ENCODE measurements at regions not wholly inside any gene's neighbourhood (a gene's known extent, or its start where the extent isn't known, plus 50 kb on each side); places are given as distances from the start of the nearest gene placed in this dataset.

DNA sequence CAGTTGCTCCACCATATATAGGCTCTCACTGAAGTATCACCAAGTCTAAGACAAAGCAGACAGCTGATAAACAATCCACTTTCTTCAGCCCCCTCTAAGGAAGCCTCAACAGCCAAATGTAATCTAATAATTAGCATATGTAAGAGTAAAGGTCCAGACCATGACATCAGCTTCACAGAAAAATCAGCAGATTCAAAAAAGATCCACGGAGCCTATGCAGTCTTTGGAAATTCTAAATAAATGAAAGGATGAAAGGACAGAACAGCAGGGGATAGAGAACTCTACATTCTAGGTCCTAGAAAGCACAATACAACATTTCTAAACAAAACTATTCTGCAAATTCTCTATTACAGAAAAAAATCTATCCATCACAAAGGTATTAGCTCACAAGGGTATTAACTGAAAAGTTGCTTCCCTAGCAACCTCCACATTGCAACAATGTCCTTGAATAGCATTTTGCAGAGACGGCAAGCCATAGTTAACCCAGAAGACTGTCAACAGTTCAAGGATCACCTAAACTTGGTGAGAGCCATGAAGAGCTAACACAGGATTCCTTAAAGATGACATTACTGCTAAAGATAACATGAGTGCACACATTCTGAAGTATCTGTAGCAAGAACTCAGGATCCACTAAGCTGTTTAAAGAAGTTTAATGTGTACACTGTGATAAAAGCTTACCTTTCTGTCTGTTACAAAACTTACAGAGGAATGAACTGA is 74.3 kb downstream of the SIPA1L2 start:
- DNase-seq (ENCODE audit: low read depth) (no peak), FAIRE-seq (no peak)
- Histone ChIP-seq H3K36me3 (ENCODE audit: control insufficient read depth, insufficient read depth, low read length) (no peaks in the 10 kb centered on the region), H3K4me3 (ENCODE audit: low read depth, low read length) (no peak overlapping the region), H3K27me3 (ENCODE audit: control insufficient read depth, insufficient read depth, low read length) (no peaks in the 10 kb centered on the region)
- TF ChIP-seq, protein P1, sequence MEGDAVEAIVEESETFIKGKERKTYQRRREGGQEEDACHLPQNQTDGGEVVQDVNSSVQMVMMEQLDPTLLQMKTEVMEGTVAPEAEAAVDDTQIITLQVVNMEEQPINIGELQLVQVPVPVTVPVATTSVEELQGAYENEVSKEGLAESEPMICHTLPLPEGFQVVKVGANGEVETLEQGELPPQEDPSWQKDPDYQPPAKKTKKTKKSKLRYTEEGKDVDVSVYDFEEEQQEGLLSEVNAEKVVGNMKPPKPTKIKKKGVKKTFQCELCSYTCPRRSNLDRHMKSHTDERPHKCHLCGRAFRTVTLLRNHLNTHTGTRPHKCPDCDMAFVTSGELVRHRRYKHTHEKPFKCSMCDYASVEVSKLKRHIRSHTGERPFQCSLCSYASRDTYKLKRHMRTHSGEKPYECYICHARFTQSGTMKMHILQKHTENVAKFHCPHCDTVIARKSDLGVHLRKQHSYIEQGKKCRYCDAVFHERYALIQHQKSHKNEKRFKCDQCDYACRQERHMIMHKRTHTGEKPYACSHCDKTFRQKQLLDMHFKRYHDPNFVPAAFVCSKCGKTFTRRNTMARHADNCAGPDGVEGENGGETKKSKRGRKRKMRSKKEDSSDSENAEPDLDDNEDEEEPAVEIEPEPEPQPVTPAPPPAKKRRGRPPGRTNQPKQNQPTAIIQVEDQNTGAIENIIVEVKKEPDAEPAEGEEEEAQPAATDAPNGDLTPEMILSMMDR (IDR thresholded peaks at IDR 0.05; ENCODE audit: insufficient read depth, low read length, severe bottlenecking): no peak

GRCh38 chr1:232554409-232554808 is 75.5 kb downstream of the SIPA1L2 start:
- DNase-seq (ENCODE audit: low read depth) (no peak), FAIRE-seq (no peak)
- no peak overlapping the region for H3K4me3 ChIP-seq (ENCODE audit: low read depth, low read length)
- H3K36me3 ChIP-seq (ENCODE audit: control insufficient read depth, insufficient read depth, low read length): no peaks in the 10 kb centered on the region
- TF ChIP-seq, protein P1 (IDR thresholded peaks at IDR 0.05; ENCODE audit: insufficient read depth, low read length, severe bottlenecking): no peak
- H3K27me3 ChIP-seq (ENCODE audit: control insufficient read depth, insufficient read depth, low read length): no peaks in the 10 kb centered on the region

DNA sequence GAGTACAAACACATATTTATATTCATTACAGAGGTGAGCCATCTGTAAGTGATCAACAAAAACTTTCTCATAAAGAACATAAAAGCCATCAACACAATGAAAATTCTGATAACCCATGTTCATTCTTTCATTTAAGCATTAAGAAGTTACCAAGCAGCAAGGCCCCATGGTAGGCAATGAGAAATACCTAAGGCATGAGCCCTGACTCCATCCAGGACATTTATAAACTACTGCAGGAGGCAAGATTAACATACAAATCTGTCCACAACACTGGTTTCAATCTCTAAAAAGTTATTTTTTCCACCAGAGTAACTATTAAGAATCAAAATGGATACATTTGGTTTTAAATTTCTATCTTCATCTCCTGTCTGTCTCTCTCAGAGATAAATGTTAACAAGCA is 76.1 kb downstream of the SIPA1L2 start:
- Histone ChIP-seq H3K4me3 (ENCODE audit: low read depth, low read length) (no peak overlapping the region), H3K27me3 (ENCODE audit: control insufficient read depth, insufficient read depth, low read length) (no peaks in the 10 kb centered on the region), H3K36me3 (ENCODE audit: control insufficient read depth, insufficient read depth, low read length) (no peaks in the 10 kb centered on the region)
- TF ChIP-seq, protein P1 (IDR thresholded peaks at IDR 0.05; ENCODE audit: insufficient read depth, low read length, severe bottlenecking): no peak
- DNase-seq (ENCODE audit: low read depth) (no peak), FAIRE-seq (no peak)

DNA sequence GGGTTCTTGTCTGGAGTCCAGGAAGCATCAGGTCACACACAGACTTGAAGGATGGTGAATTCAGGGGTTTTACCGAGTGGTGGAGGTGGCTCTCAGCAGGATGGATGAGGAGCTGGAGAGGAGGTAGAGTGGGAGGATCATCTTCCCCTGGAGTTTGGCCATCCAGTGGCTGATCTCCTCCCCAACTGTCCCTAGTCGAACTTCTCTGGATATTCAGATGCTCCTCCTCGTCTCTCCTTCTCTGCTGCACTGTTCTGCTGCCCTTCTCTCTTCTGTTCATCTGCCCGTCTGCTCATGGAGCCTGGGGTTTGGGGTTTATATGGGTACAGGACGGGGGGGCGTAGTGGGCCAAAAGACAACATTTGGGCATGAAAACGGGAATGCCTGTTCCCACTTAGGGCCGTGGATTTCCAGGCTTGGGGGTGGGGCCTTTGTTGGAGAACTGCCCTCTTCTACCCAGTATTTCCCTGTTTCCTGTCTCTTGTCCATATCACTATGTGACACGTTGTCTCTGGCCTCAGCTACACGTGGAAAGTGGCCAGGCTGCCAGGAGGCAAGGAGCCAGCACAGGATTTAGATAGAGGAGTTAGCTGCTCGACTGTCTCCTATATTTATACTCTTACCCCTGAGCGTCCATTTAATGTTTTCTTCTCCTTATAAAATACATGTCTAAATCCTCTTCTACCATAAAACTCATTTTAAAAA is 76.7 kb downstream of the SIPA1L2 start:
- TF ChIP-seq, protein P1 (IDR thresholded peaks at IDR 0.05; ENCODE audit: insufficient read depth, low read length, severe bottlenecking): no peak
- DNase-seq (ENCODE audit: low read depth): no peak
- Histone ChIP-seq H3K27me3 (ENCODE audit: control insufficient read depth, insufficient read depth, low read length) (no peaks in the 10 kb centered on the region), H3K36me3 (ENCODE audit: control insufficient read depth, insufficient read depth, low read length) (no peaks in the 10 kb centered on the region), H3K4me3 (ENCODE audit: low read depth, low read length) (no peak overlapping the region)
- FAIRE-seq: no peak

- no peak for FAIRE-seq
- no peak overlapping the region for H3K4me3 ChIP-seq (ENCODE audit: low read depth, low read length)
- no peaks in the 10 kb centered on the region for H3K27me3 ChIP-seq (ENCODE audit: control insufficient read depth, insufficient read depth, low read length)
- DNase-seq (ENCODE audit: low read depth): no peak
- no peaks in the 10 kb centered on the region for H3K36me3 ChIP-seq (ENCODE audit: control insufficient read depth, insufficient read depth, low read length)
- TF ChIP-seq, protein P1 (IDR thresholded peaks at IDR 0.05; ENCODE audit: insufficient read depth, low read length, severe bottlenecking): no peak
Measured at GRCh38 chr1:232551386-232551785, 78.5 kb downstream of the SIPA1L2 start.
